Stimulated activated CD4-positive, alpha-beta T cell treated with anti-CD3 and anti-CD28 coated beads, Interleukin-12 subunit alpha, Interleukin-12 subunit beta, amount 100 ng/mL, for 24 hours (primary cell): ENCODE measurements at regions not wholly inside any gene's neighbourhood (a gene's known extent, or its start where the extent isn't known, plus 50 kb on each side); places are given as distances from the start of the nearest gene placed in this dataset.
"Not testable (repeated sequence)": the region's sequence is repeated elsewhere in the genome, so short reads cannot be mapped to it uniquely, and the experiment has no call there.

Experiments used
- DNase-seq, 2 experiments: peaks; one replicate each; pipeline ENCODE4 v3.0.0-alpha.2; 2020; ENCODE audit warnings: low read depth in 2 of 2

DNA sequence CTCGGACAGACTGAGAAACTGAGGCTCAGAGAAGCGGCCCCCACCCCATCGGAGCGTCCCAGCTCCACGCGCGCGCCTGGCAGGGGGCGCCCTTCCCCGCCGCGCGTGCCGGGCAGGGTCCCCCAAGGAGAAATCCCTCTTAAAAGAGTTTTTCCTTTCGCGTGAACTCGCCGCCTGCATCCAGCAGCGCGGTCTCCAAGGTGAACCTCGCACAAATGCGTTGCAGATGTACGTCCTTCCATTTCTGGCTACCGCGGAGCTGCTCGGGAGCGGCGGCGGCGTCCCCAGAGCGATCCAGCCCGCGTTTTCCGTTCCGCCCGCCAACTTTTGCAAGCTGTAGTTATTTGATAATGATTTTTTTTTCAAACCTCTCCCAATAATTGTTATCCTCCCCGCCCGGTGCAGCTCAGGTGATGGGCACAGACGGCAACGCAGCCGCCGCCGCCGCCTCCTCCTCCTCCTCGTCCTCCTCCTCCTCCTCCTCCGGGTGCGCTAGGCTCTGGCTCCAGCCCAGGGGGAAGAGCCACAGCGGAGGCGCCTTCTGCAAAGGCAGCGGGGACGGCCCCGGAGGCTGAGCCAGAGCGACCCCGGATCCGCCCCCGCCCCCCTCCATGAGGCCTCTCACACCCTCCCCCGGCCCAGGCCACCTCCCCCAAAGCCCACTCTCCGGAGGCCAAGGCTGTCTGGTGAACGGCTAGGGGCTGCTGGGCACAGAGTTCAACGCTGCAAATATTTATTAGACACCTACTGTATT is 74.0 kb upstream of the CUX1 start:
- DNase-seq: peak; percentile 31 to 49

DNA sequence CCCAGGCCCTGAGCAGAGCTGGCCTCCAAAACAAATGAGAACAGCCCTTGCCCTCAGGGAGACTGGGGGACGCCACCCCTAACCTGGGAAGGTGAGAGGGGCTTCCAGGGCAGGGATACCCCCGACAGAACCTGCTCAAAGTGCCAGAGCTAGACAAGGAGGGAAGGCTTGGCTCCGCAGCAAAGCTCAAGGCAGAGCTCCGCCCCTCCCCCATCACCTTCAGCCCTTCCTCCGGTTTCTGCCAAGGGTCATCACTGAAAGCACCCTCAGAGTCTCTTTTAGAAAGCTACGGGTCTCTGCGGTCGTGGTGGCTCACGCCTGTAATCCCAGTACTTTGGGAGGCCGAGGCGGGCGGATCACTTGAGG is 73.4 kb upstream of the CUX1 start:
- no peak for DNase-seq

DNA sequence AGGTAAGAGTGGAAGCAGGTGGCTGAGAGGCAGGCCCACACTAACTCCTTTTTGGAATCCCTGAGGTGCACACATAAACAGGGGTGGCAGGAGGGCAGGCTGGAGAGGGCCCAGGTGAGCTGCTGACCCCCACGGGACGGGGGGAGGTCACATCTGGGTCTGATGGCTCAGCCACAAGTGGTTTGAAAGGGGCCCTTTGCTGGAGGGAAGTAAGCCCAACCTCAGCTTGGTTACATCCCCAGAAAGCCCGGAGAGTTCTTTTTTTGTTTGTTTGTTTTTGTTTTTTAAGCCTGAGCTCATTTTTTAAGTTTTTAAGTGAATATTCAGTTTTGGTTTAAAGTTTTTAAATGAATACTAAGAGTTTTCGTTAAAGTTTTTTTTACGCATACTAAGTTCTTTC is 72.8 kb upstream of the CUX1 start:
- DNase-seq: no peak

DNA sequence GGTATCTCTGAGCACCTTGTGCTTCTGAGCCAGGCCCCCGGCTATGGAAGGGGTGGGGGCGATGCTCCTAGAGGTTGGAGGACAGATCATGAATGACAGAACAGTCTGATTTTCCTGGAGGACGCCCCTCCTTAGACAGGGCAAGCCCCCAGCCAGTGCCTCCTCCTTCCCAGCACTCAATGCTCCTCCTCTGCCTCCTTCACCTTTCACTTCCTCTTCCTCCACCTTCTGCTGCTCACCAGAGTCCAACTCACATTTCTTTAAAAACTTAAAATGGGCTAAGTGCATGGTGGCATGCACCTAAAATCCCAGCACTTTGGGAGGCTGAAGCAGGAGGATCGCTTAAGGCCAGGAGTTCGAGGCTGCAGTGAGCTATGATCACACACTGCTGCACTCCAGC is 71.1 kb upstream of the CUX1 start:
- no peak for DNase-seq

DNA sequence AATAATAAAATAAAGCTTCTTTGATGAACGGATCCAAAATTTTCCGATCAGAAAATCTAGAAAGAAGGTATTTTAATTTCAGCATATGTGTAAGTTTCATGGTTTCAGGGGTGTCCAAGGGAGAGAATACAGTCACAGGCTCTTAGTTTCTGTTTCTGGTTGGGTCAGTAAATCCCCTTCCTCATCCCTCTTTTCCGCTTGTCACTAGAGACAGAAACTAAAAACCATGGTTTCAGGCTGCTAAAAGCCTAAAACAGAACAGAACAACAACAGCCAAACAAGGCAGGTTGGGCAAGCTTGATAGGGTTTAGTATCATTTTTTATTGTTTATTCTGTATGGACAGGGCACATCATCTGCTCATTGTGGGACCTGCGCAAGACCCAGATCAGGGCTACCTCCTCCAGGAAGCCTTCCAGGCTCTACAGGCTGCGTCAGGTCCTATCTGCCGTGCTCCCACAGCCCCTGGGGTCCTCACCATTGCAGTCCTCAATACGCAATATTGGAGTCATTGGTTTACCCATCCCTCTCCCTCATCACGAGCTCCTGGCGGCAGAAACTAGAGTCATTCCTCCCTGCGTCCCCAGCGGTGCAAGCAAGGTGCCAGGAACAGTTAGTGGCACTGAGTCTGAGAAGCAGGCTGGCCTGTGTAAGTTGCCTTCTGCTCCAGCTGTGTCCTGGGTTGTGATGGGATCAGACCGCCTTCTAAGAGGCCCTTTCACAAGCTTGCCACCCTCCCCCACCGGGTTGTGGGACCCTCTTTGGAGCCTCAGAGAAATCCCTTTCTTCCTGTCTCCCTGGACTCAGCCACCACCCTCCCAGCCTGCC is 70.2 kb upstream of the CUX1 start:
- no peak for DNase-seq

DNA sequence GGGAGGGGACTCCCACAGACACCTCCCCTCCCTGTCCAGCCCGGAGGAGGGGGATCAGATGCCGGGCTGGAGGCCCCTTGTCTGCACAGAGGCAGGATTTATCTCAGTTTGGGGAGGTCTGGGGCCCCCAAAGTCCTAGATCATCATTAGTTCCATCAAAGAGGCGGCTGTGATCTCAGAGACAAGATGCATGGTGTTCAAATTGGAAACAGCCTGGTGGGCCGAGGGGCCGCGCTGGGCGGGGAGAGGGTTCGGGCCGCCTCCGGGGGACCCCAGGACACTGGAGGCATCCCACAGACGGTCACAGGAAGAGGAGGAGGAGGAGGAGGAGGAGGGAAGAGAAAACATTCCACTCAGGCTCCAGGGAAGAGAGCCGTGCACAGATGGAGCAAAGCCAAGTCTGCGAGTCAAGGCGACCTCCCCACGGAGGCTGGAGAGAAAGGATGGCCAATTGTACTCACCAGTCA is 69.5 kb upstream of the CUX1 start:
- no peak for DNase-seq

DNA sequence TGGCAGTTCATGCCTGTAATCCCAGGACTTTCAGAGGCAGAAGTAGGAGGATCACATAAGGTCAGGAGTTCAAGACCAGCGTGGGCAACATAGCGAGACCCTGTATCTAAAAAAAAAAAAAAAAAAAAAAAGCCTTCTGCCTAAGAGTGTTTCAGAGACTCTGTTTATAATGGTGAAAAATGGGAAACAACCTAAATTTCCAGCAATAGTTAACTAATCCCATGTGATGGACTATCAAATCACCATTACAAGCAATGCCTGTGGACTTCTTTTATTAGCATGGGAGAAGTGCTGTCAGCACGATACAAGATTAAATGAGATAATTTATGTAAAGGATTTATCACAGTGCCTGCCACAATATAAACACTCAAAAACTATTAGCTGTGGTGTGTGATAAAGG is 67.5 kb upstream of the CUX1 start:
- DNase-seq: no peak

DNA sequence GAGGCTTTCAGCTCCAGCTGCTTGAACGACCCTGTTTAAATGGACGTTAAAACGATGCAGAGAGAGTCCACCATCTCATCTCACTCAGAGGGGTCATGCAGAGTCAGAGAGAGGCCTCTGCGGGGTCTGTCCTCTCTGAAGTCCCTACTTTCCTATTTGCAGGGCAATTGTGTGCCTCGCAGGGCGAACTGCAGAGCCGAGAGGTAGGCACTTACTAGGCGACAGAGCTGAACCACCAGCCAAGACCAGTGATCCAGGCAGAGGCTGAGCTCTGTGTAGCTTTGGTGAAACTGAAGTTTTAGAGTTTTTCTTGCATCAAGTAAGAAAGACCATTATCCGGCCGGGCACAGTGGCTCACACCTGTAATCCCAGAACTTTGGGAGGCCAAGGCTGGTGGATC is 64.1 kb upstream of the CUX1 start:
- no peak for DNase-seq

DNA sequence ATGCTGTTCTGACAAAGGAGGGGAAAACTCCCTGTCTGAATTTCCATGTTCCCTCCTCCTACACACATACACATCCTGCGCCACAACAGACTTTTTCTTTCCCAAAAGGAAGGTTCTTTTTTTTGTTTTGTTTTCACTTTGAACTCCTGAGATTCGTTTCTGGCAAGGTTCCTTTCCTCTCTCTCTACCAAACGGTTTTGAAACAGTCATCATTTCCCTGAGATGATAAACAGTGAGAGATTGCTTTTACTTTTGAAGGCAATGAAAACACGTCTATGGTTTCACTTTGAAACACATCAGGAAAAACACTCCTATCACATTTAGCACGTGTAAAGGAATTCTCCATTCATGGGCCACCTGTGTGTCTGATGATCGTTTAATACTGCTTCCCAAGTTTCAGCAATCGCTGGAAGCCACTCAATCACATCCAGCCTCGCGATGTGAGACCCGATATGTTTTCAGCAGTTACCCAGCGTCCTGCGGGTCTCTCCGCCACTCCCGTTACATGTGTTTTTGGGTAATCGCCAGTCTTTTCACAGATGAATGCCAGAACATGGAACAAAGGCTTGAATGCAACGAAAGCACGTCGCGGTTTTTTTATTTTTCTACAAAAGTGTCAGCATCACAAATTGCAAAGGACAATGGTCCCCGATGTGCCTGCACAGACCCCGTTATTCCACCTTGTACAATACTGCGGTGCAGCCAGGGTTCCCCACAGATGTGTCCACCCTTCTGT is 62.8 kb upstream of the CUX1 start:
- no peak for DNase-seq

DNA sequence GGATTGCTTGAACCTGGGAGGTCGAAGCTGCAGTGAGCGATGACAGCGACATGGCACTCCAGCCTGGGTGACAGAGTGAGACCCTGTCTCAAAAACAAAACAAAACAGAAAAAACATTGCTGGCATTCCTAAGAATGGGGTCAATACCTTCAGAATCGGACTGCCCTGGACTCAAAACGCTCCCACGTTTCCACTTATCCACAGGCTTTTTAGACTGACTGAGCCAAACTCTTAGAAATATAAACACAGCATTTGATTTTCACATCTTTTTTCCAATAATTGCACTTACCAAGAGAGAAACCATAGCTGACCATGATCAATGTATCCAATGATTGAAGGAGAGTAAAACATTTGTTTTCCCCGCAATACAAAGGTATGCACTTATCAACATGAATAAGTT is 59.5 kb upstream of the CUX1 start:
- DNase-seq: no peak

DNA sequence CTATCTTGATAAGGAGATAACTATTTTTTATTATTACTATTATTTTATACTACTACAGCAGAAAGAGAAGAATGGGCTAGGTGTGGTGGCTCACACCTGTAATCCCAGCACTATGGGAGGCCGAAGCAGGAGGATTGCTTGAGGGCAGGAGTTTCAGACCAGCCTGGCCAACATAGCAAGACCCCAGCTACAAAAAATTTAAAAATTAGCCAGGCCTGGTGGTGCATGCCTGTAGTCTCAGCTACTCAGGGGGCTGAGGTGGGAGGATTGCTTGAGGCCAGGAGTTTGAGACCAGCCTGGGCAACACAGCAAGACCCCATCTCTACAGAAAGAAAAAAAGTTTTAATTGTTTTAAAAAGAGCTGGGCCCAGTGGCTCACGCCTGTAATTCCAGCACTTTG is 58.9 kb upstream of the CUX1 start:
- DNase-seq: not testable (repeated sequence)

DNA sequence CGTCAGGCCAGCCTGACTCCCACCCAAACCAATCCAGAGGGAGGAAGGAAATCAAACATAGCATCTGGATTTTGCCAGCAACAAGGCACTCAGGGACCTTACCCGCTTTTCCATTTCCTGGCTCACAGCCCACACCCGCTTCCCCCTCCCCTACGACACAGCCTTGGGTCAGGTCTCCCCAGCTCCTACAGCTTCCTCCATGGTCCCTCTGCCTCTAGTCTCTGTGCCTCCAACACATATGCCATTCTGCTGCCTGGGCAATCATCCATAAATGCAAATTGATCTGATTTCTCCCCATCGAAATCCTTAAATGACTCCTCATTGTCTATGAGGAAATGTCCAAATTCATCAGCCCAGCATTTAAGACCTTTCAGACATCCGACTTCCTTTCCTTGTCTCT is 53.2 kb upstream of the CUX1 start:
- DNase-seq: no peak

DNA sequence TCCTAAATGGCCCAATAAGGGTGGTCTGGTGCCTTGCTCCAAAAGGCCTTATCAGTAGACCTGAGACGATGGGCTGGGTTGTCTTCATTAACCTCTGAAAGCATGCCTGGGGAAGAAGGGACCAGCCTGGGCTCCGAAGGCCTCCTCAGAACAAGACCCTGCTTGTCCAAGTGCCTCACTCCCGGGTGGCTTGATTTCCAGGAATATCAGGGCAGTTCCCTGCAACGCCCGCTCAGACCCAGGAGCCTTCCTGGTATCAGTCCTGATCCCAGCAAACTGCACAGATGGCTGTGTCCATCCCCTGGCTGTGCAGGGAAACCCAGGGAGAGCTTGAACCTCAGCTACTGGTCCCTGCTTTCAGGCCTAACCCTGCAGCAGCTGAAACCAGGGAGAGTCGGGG is 49.9 kb upstream of the CUX1 start:
- no peak for DNase-seq
